IPS-18a (cell line): ENCODE measurements at regions not wholly inside any gene's neighbourhood (a gene's known extent, or its start where the extent isn't known, plus 50 kb on each side); places are given as distances from the start of the nearest gene placed in this dataset.
"Not testable (repeated sequence)": the region's sequence is repeated elsewhere in the genome, so short reads cannot be mapped to it uniquely, and the experiment has no call there.

ENCODE experiments used
- H3K27ac ChIP-seq: one replicate; pipeline ENCODE4 v1.5.1; 2013; ENCODE audit warnings: low read length
- H3K27me3 ChIP-seq: one replicate; pipeline ENCODE4 v1.6.1; 2013; ENCODE audit warnings: mild to moderate bottlenecking, low read length; ENCODE audit not compliant: control insufficient read depth, insufficient read depth
- H3K36me3 ChIP-seq: one replicate; pipeline ENCODE4 v1.6.1; 2013; ENCODE audit warnings: low read depth, low read length; ENCODE audit not compliant: control insufficient read depth
- H3K4me1 ChIP-seq: one replicate; pipeline ENCODE4 v1.6.1; 2013; ENCODE audit warnings: low read depth, low read length; ENCODE audit not compliant: control insufficient read depth
- H3K4me3 ChIP-seq: one replicate; pipeline ENCODE4 v1.5.1; 2013; ENCODE audit warnings: low read length
- H3K9ac ChIP-seq: one replicate; pipeline ENCODE4 v1.6.1; 2013; ENCODE audit warnings: mild to moderate bottlenecking, low read length, moderate library complexity
- H3K9me3 ChIP-seq: one replicate; pipeline ENCODE4 v1.6.1; 2013; ENCODE audit warnings: low read depth, low read length; ENCODE audit not compliant: control insufficient read depth

GRCh38 chr22:26837784-26838470 lies 180.5 kb downstream of the MIAT start:
- Histone ChIP-seq H3K9ac (no peak overlapping the region), H3K27ac (no peak overlapping the region), H3K4me3 (no peak overlapping the region), H3K36me3 (no peaks in the 10 kb centered on the region), H3K27me3 (no peaks in the 10 kb centered on the region), H3K9me3 (no peaks in the 10 kb centered on the region), H3K4me1 (peaks cover 7% of the 10 kb centered on the region)

- no peaks in the 10 kb centered on the region for H3K36me3 ChIP-seq
- H3K9ac ChIP-seq = no peak overlapping the region
- no peaks in the 10 kb centered on the region for H3K9me3 ChIP-seq
- H3K4me1 ChIP-seq = peaks cover 7% of the 10 kb centered on the region
- H3K27me3 ChIP-seq = no peaks in the 10 kb centered on the region
- H3K27ac ChIP-seq = no peak overlapping the region
- H3K4me3 ChIP-seq = no peak overlapping the region
Measured at GRCh38 chr22:26838471-26838825, 181.1 kb downstream of the MIAT start.

GRCh38 chr22:26839216-26839615 lies 181.8 kb downstream of the MIAT start:
- Histone ChIP-seq H3K4me1 (peaks cover 7% of the 10 kb centered on the region), H3K36me3 (no peaks in the 10 kb centered on the region), H3K27ac (no peak overlapping the region), H3K27me3 (no peaks in the 10 kb centered on the region), H3K9me3 (no peaks in the 10 kb centered on the region), H3K4me3 (no peak overlapping the region), H3K9ac (no peak overlapping the region)

GRCh38 chr22:26840770-26841169 lies 183.4 kb downstream of the MIAT start:
- not testable (repeated sequence) for H3K36me3 ChIP-seq, H3K4me1 ChIP-seq, H3K4me3 ChIP-seq, H3K9me3 ChIP-seq, H3K9ac ChIP-seq, H3K27me3 ChIP-seq, H3K27ac ChIP-seq

- no peaks in the 10 kb centered on the region for H3K9me3 ChIP-seq
- no peaks in the 10 kb centered on the region for H3K27me3 ChIP-seq
- H3K36me3 ChIP-seq = no peaks in the 10 kb centered on the region
- no peak overlapping the region for H3K4me3 ChIP-seq
- no peak overlapping the region for H3K9ac ChIP-seq
- H3K4me1 ChIP-seq = no peaks in the 10 kb centered on the region
- no peak overlapping the region for H3K27ac ChIP-seq
Measured at GRCh38 chr22:26842103-26842502, 184.7 kb downstream of the MIAT start.

- Histone ChIP-seq H3K27me3 (no peaks in the 10 kb centered on the region), H3K36me3 (no peaks in the 10 kb centered on the region), H3K4me3 (no peak overlapping the region), H3K9me3 (no peaks in the 10 kb centered on the region), H3K27ac (no peak overlapping the region), H3K4me1 (no peaks in the 10 kb centered on the region), H3K9ac (no peak overlapping the region)
Measured at GRCh38 chr22:26845021-26845743, 187.8 kb downstream of the MIAT start.

GRCh38 chr22:26846076-26846475 lies 188.7 kb downstream of the MIAT start:
- Histone ChIP-seq H3K27me3 (no peaks in the 10 kb centered on the region), H3K4me1 (no peaks in the 10 kb centered on the region)

GRCh38 chr22:26846645-26847044 lies 189.3 kb downstream of the MIAT start:
- Histone ChIP-seq H3K4me3 (no peak overlapping the region), H3K9ac (no peak overlapping the region), H3K36me3 (no peaks in the 10 kb centered on the region), H3K4me1 (no peaks in the 10 kb centered on the region), H3K9me3 (no peaks in the 10 kb centered on the region), H3K27me3 (no peaks in the 10 kb centered on the region), H3K27ac (no peak overlapping the region)

More at GRCh38 chr22:26846076-26846475, 188.7 kb downstream of the MIAT start:
- Histone ChIP-seq H3K9me3 (no peaks in the 10 kb centered on the region), H3K4me3 (no peak overlapping the region), H3K36me3 (no peaks in the 10 kb centered on the region), H3K27ac (no peak overlapping the region), H3K9ac (no peak overlapping the region)

GRCh38 chr22:26847046-26847445 lies 189.7 kb downstream of the MIAT start:
- Histone ChIP-seq H3K4me3 (no peak overlapping the region), H3K27me3 (no peaks in the 10 kb centered on the region)

GRCh38 chr22:26847816-26848215 lies 190.4 kb downstream of the MIAT start:
- Histone ChIP-seq H3K27me3 (no peaks in the 10 kb centered on the region), H3K9me3 (no peaks in the 10 kb centered on the region), H3K4me3 (no peak overlapping the region), H3K9ac (no peak overlapping the region), H3K27ac (no peak overlapping the region), H3K36me3 (no peaks in the 10 kb centered on the region), H3K4me1 (no peaks in the 10 kb centered on the region)

More at GRCh38 chr22:26847046-26847445, 189.7 kb downstream of the MIAT start:
- no peak overlapping the region for H3K27ac ChIP-seq
- no peaks in the 10 kb centered on the region for H3K36me3 ChIP-seq
- H3K4me1 ChIP-seq = no peaks in the 10 kb centered on the region
- no peaks in the 10 kb centered on the region for H3K9me3 ChIP-seq
- no peak overlapping the region for H3K9ac ChIP-seq

GRCh38 chr22:26848244-26848920 lies 191.0 kb downstream of the MIAT start:
- H3K27ac ChIP-seq = no peak overlapping the region
- no peak overlapping the region for H3K9ac ChIP-seq
- H3K36me3 ChIP-seq = no peaks in the 10 kb centered on the region
- H3K4me3 ChIP-seq = no peak overlapping the region
- H3K9me3 ChIP-seq = no peaks in the 10 kb centered on the region
- no peaks in the 10 kb centered on the region for H3K27me3 ChIP-seq
- no peaks in the 10 kb centered on the region for H3K4me1 ChIP-seq
